Tibial nerve (tissue), 4 donors: ENCODE measurements at regions not wholly inside any gene's neighbourhood (a gene's known extent, or its start where the extent isn't known, plus 50 kb on each side); places are given as distances from the start of the nearest gene placed in this dataset.

Source experiments
- CTCF ChIP-seq, 5 experiments: fragments of 200-600 bp in 3 of 5; fragments of 450-650 bp in 2 of 5; sonication (generic) in 3 of 5; IDR thresholded peaks; one replicate each; pipeline ENCODE4 v1.5.1; 2016 to 2019; ENCODE audit warnings: antibody characterized with exemption in 5 of 5, mild to moderate bottlenecking in 3 of 5, moderate library complexity in 2 of 5
- EP300 ChIP-seq, 2 donors: sonication (generic); formaldehyde crosslinking; IDR thresholded peaks; one replicate each; pipeline ENCODE4 v1.6.1; 2017; ENCODE audit warnings: antibody characterized with exemption in 2 of 2, mild to moderate bottlenecking in 1 of 2
- POLR2A ChIP-seq, 2 donors: fragments of 450-650 bp; IDR thresholded peaks; one replicate each; pipeline ENCODE4 v1.6.1; 2017; ENCODE audit warnings: antibody characterized with exemption in 2 of 2, mild to moderate bottlenecking in 2 of 2, moderate library complexity in 2 of 2

DNA sequence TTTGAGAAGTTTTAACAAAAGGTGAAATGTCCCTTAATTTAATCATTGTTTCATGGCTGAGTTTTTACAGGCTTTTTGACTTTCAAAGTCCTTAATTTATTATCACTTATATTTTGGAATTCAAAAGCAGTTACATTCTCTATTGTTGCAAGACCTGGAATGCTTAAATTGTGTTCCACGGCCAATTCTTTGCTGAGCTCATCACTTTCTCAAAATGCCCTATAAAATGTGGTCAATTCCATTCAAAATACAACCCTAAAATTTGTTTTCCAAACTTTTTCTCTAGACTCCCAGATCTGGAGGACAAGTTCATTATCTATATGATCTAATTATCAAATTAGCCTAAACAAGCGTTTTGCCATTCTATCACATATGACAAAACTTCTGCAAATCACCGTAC, 1051.2 kb downstream of the TDRD15 start:
- TF ChIP-seq CTCF (IDR thresholded peaks at IDR 0.05), result no peak
- TF ChIP-seq POLR2A (IDR thresholded peaks at IDR 0.05), result no peak
- TF ChIP-seq EP300 (IDR thresholded peaks at IDR 0.05), result no peak
